MM.1S (cell line): ENCODE measurements at regions not wholly inside any gene's neighbourhood (a gene's known extent, or its start where the extent isn't known, plus 50 kb on each side); places are given as distances from the start of the nearest gene placed in this dataset.

Source experiments
- EZH2 ChIP-seq: fragments of 300-600 bp; sonication (generic); optimal IDR thresholded peaks from 2 replicates; pipeline ENCODE3; 2017; ENCODE audit warnings: low read depth, mild to moderate bottlenecking, antibody characterized with exemption, low read length, mixed read lengths
- TF ChIP-seq, protein P1 (sequence below): fragments of 300-600 bp; sonication (generic); IDR thresholded peaks from 2 replicates; pipeline ENCODE4 v1.5.1; 2016; ENCODE audit warnings: antibody characterized with exemption, low read length, mixed read lengths

DNA sequence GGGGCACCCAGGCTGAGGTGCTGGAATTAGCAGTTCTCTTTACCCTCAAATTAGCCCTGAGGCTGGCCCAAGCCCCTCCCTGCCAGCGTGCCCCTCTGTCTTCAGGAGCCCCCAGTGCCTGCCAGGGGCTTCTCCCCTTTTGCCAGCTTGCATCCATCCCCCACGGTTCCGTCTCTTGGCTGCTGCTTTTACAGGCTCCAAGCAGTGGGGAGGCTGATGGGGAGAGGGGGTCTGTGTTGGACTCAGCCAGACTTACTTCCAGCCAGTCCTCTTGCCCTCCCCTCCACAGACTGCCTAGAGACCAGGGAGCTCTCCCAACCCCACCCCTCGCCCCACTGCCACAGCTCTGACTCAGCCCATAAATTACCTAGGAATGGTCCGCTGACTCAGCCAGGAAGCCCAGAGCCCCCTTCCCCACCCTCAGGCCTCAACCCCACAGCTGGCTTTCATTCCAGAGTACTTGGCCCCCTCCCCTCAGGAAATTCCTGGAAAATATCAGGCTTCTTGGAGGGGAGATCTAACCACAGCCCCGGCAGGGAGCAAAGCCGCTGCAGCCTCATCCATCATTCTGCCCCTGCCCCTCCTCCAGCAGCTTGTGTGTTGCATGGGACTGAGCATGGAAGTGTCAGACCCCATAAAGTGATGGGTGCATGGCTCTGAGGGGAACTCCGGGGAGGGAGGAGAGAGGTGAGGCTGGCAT is 184.6 kb downstream of the ZFP36L2 start:
- TF ChIP-seq, protein P1, sequence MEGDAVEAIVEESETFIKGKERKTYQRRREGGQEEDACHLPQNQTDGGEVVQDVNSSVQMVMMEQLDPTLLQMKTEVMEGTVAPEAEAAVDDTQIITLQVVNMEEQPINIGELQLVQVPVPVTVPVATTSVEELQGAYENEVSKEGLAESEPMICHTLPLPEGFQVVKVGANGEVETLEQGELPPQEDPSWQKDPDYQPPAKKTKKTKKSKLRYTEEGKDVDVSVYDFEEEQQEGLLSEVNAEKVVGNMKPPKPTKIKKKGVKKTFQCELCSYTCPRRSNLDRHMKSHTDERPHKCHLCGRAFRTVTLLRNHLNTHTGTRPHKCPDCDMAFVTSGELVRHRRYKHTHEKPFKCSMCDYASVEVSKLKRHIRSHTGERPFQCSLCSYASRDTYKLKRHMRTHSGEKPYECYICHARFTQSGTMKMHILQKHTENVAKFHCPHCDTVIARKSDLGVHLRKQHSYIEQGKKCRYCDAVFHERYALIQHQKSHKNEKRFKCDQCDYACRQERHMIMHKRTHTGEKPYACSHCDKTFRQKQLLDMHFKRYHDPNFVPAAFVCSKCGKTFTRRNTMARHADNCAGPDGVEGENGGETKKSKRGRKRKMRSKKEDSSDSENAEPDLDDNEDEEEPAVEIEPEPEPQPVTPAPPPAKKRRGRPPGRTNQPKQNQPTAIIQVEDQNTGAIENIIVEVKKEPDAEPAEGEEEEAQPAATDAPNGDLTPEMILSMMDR: no peak
- TF ChIP-seq EZH2: no peak
